Heart left ventricle (tissue), 16 donors: ENCODE measurements at regions not wholly inside any gene's neighbourhood (a gene's known extent, or its start where the extent isn't known, plus 50 kb on each side); places are given as distances from the start of the nearest gene placed in this dataset.

ENCODE experiments used
- ATAC-seq, 4 donors: fragments of 200-7000 bp; cut with Tn5 transposase; one replicate each; pipeline ENCODE4 v1.9.1; 2020 to 2022; ENCODE audit warnings: moderate library complexity in 4 of 4, mild to moderate bottlenecking in 3 of 4, moderate number of reproducible peaks in 1 of 4
- DNase-seq, 5 donors: peaks; one replicate each; pipeline ENCODE4 v3.0.0-alpha.2; 2020
- H3K27ac ChIP-seq, 12 donors: fragments of 200-600 bp; sonication (generic) in 4 of 12; one replicate each; pipeline versions ENCODE4 v1.5.0 to v1.8.0; 2016 to 2022; ENCODE audit warnings: mild to moderate bottlenecking in 2 of 12
- H3K27me3 ChIP-seq, 9 donors: fragments of 200-600 bp; sonication (generic) in 2 of 9; one replicate each; pipeline versions ENCODE4 v1.5.1 to v1.8.0; 2016 to 2022; ENCODE audit warnings: mild to moderate bottlenecking in 3 of 9
- H3K36me3 ChIP-seq, 9 donors: fragments of 200-600 bp; sonication (generic) in 2 of 9; one replicate each; pipeline versions ENCODE4 v1.5.0 to v1.8.0; 2018 to 2022; ENCODE audit warnings: mild to moderate bottlenecking in 2 of 9
- H3K4me1 ChIP-seq, 12 donors: fragments of 200-600 bp; sonication (generic) in 4 of 12; one replicate each; pipeline versions ENCODE4 v1.5.0 to v1.8.0; 2016 to 2022; ENCODE audit warnings: mild to moderate bottlenecking in 3 of 12
- H3K4me3 ChIP-seq, 12 donors: fragments of 200-600 bp; sonication (generic) in 4 of 12; one replicate each; pipeline versions ENCODE4 v1.5.0 to v1.8.0; 2017 to 2022; ENCODE audit warnings: mild to moderate bottlenecking in 9 of 12, moderate library complexity in 4 of 12
- H3K9me3 ChIP-seq, 12 donors: fragments of 200-600 bp; sonication (generic) in 4 of 12; one replicate each; pipeline versions ENCODE4 v1.5.0 to v1.8.0; 2016 to 2022; ENCODE audit warnings: mild to moderate bottlenecking in 1 of 12
- CTCF ChIP-seq, 12 donors: fragments of 200-600 bp; sonication (generic) in 4 of 12; IDR thresholded peaks; one replicate each; pipeline versions ENCODE4 v1.5.0 to v1.8.0; 2018 to 2022; ENCODE audit warnings: antibody characterized with exemption in 12 of 12, mild to moderate bottlenecking in 5 of 12
- POLR2A ChIP-seq, 2 donors: fragments of 450-650 bp; IDR thresholded peaks; one replicate each; pipeline ENCODE4 v1.6.1; 2017; ENCODE audit warnings: antibody characterized with exemption in 2 of 2, mild to moderate bottlenecking in 2 of 2, moderate library complexity in 2 of 2
- WGBS, 4 donors: extraction: QIAGEN DNeasy Blood & Tissue Kit in 2 of 4; methylation state at CpG; one replicate each; pipeline versions ENCODE4 v1.1.5 to v1.1.7; 2013 to 2018; 5-methylcytosine and 5-hydroxymethylcytosine counted together
- intact Hi-C, 10 donors: fragments of 100-400 bp; cut with DNase I; formaldehyde crosslinking; loops; one replicate each; pipeline versions ENCODE4 v1.11.1 to v1.14.2; 2022
- donor health status: ischemic (EF 13 %, LVEDD 7.1; RV severe dilation, severe dysfunction).
- donor health status: healthy with polysubstance abuse.
- donor health status: DM: no; HTN: yes; CAD: no.
- donor health status: DM: no; HTN: no; CAD: no.
- donor health status: ischemic (EF 25% LVEDD 6.9; RV normal size, moderate dysfunction).
- donor health status: ischemic (EF 25% LVEDD 5.7; RV mildly dilated, moderate dysfunction).
- donor health status: healthy.
- donor health status: DM: yes; HTN: yes; CAD: no.
- donor health status: ischemic (EF 35%, LVEDD 5.7; RV mildly dilated, moderate dysfunction).
- donor health status: nonischemic (EF 11% LVEDD 7.7; RV severe dilation, severe dysfunction).
- donor health status: DM: yes; HTN: yes; CAD: no.
- donor health status: PGD.
- donor health status: ischemic (EF 29% LVEDD 5.4; RV normal size, mild dysfunction).
- donor health status: nonischemic (EF 23%, LVEDD 6.1; RV moderate dilation, normal function).

GRCh38 chr11:43577566-43578264, 102.8 kb upstream of the HSD17B12 start:
- no peak for TF ChIP-seq POLR2A (IDR thresholded peaks at IDR 0.05)
- H3K27ac ChIP-seq, result no peak overlapping the region
- no peaks in the 10 kb centered on the region for H3K36me3 ChIP-seq
- 7 to 8% (median 7%) methylated on average over 17 of the region's 17 CpGs for WGBS, 4 donors
- peaks cover 33 to 100% (median 68%) of the 10 kb centered on the region in 9 donors for H3K27me3 ChIP-seq
- intact Hi-C loops, result loop anchor here in 7 of 10 donors (5.0 to 10.0 kb wide), 8 partner anchors 65 to 275 kb away; partner anchors contain the start of gene HSD17B12 (in 1 of the 7)
- H3K9me3 ChIP-seq, result no peaks in the 10 kb centered on the region
- H3K4me1 ChIP-seq, result peaks cover 0 to 90% (median 39%) of the 10 kb centered on the region in 12 donors
- ATAC-seq (no peak), DNase-seq (no peak)
- H3K4me3 ChIP-seq, result no peak overlapping the region

GRCh38 chr11:43578346-43579170, 102.0 kb upstream of the HSD17B12 start:
- Histone ChIP-seq H3K36me3 (no peaks in the 10 kb centered on the region), H3K4me1 (peaks cover 0 to 85% (median 39%) of the 10 kb centered on the region in 12 donors), H3K27me3 (peaks cover 39 to 100% (median 75%) of the 10 kb centered on the region in 9 donors), H3K27ac (no peak overlapping the region), H3K4me3 (peak overlapping the region in 11 of 12 donors; percentile 30 to 68 (median 55)), H3K9me3 (no peaks in the 10 kb centered on the region)
- TF ChIP-seq POLR2A (IDR thresholded peaks at IDR 0.05), result no peak
- TF ChIP-seq CTCF (IDR thresholded peaks at IDR 0.05), result no peak
- intact Hi-C loops, result loop anchor here in 7 of 10 donors (5.0 to 10.0 kb wide), 8 partner anchors 64 to 274 kb away; partner anchors contain the start of gene HSD17B12 (in 1 of the 7)
- 1 to 2% (median 1%) methylated on average over 23 to 35 of the region's 35 CpGs for WGBS, 4 donors
- DNase-seq (no peak), ATAC-seq (no peak)

GRCh38 chr11:43579171-43579918, 101.2 kb upstream of the HSD17B12 start:
- Histone ChIP-seq H3K9me3 (no peaks in the 10 kb centered on the region), H3K36me3 (no peaks in the 10 kb centered on the region), H3K4me1 (peaks cover 0 to 81% (median 38%) of the 10 kb centered on the region in 12 donors), H3K27me3 (peaks cover 45 to 100% (median 79%) of the 10 kb centered on the region in 9 donors), H3K27ac (no peak overlapping the region), H3K4me3 (peak overlapping the region; percentile 30 to 68 (median 54))
- peak in 6 of 12 donors; percentile 11 to 30 (median 18) for TF ChIP-seq CTCF (IDR thresholded peaks at IDR 0.05)
- no peak for TF ChIP-seq POLR2A (IDR thresholded peaks at IDR 0.05)
- ATAC-seq (peak in 1 of 4 donors; percentile 27), DNase-seq (peak in 1 of 5 donors; percentile 62)
- 0 to 1% (median 1%) methylated on average over 50 to 83 of the region's 83 CpGs for WGBS, 4 donors
- intact Hi-C loops, result loop anchor here in 7 of 10 donors (5.0 to 10.0 kb wide), 8 partner anchors 63 to 273 kb away; partner anchors contain the start of gene HSD17B12 (in 1 of the 7)

GRCh38 chr11:43579919-43580276, 100.6 kb upstream of the HSD17B12 start:
- peak overlapping the region; percentile 30 to 68 (median 54) for H3K4me3 ChIP-seq
- DNase-seq, result no peak
- no peak overlapping the region for H3K27ac ChIP-seq
- no peak for ATAC-seq
- peaks cover 50 to 100% (median 85%) of the 10 kb centered on the region in 9 donors for H3K27me3 ChIP-seq
- WGBS, 4 donors, result 0 to 2% (median 0%) methylated on average over 5 of the region's 5 CpGs
- H3K36me3 ChIP-seq, result no peaks in the 10 kb centered on the region
- peaks cover 0 to 75% (median 33%) of the 10 kb centered on the region in 12 donors for H3K4me1 ChIP-seq
- no peaks in the 10 kb centered on the region for H3K9me3 ChIP-seq
- no peak for TF ChIP-seq CTCF (IDR thresholded peaks at IDR 0.05)
- no peak for TF ChIP-seq POLR2A (IDR thresholded peaks at IDR 0.05)
- intact Hi-C loops, result loop anchor here in 7 of 10 donors (5.0 to 10.0 kb wide), 8 partner anchors 62 to 272 kb away; partner anchors contain the start of gene HSD17B12 (in 1 of the 7)
